Transverse colon (tissue), 4 donors: ENCODE measurements at regions not wholly inside any gene's neighbourhood (a gene's known extent, or its start where the extent isn't known, plus 50 kb on each side); places are given as distances from the start of the nearest gene placed in this dataset.

Experiments
- DNase-seq: peaks from one replicate; pipeline ENCODE4 v3.0.0-alpha.2; 2019
- H3K27ac ChIP-seq, 4 donors: fragments of 200-600 bp; sonication (generic); 2 replicates each; pipeline ENCODE4 v1.5.1; 2016 to 2018; ENCODE audit warnings: inconsistent platforms in 4 of 4
- H3K27me3 ChIP-seq: fragments of 200-600 bp; sonication (generic); 2 replicates; pipeline ENCODE4 v1.5.1; 2017; ENCODE audit warnings: inconsistent platforms
- H3K36me3 ChIP-seq, 4 donors: fragments of 200-600 bp; sonication (generic); 2 replicates each; pipeline ENCODE4 v1.5.1; 2017 to 2019; ENCODE audit warnings: inconsistent platforms in 4 of 4
- H3K4me1 ChIP-seq, 4 donors: fragments of 200-600 bp; sonication (generic); 2 replicates each; pipeline ENCODE4 v1.5.1; 2017 to 2020; ENCODE audit warnings: inconsistent platforms in 4 of 4
- H3K4me3 ChIP-seq, 4 donors: fragments of 200-600 bp; sonication (generic); 1 replicate in 1 of 4; 2 replicates in 3 of 4; pipeline versions ENCODE4 v1.5.1 to v1.6.1; 2017 to 2019; ENCODE audit warnings: inconsistent platforms in 4 of 4
- H3K9me3 ChIP-seq, 2 donors: fragments of 200-600 bp; sonication (generic); 2 replicates each; pipeline ENCODE4 v1.5.1; 2017 to 2019; ENCODE audit warnings: inconsistent platforms in 2 of 2
- EP300 ChIP-seq: sonication (generic); formaldehyde crosslinking; IDR thresholded peaks from one replicate; pipeline ENCODE4 v1.6.1; 2017; ENCODE audit warnings: antibody characterized with exemption, low read depth
- POLR2A ChIP-seq: fragments of 450-650 bp; IDR thresholded peaks from one replicate; pipeline ENCODE4 v1.6.1; 2016; ENCODE audit warnings: antibody characterized with exemption, mild to moderate bottlenecking, moderate library complexity
- POLR2AphosphoS5 ChIP-seq, 3 donors: sonication (generic); formaldehyde crosslinking; IDR thresholded peaks; one replicate each; pipeline ENCODE4 v1.6.1; 2016; ENCODE audit warnings: antibody characterized with exemption in 3 of 3
- WGBS, 2 donors: methylation state at CpG; one replicate each; pipeline ENCODE4 v1.1.5; 2018; ENCODE audit warnings: low coverage in 1 of 2; 5-methylcytosine and 5-hydroxymethylcytosine counted together
- in situ Hi-C, 4 donors: fragments of 200-750 bp; cut with MboI; loops; one replicate each; pipeline versions ENCODE4 v1.15.0 to v1.15.1; 2017; ENCODE audit warnings: low sequenced_read_pairs in 3 of 4, low pct_ligation_motif_present in 1 of 4, low pct_unique_long_range_greater_than_20kb in 1 of 4
- intact Hi-C: fragments of 100-400 bp; cut with DNase I; formaldehyde crosslinking; loops from one replicate; pipeline ENCODE4 v1.15.1; 2023; ENCODE audit warnings: low total_unique reads
- TF ChIP-seq, protein P1 (sequence below), 5 experiments: fragments of 200-600 bp in 3 of 5; fragments of 450-650 bp in 2 of 5; sonication (generic) in 3 of 5; IDR thresholded peaks; 1 replicate in 2 of 5; 2 replicates in 3 of 5; pipeline ENCODE4 v1.5.1; 2016 to 2017; ENCODE audit warnings: antibody characterized with exemption in 5 of 5, inconsistent platforms in 3 of 5, mild to moderate bottlenecking in 2 of 5, moderate library complexity in 1 of 5

- in situ Hi-C loops: no loop called here
- TF ChIP-seq, protein P1, sequence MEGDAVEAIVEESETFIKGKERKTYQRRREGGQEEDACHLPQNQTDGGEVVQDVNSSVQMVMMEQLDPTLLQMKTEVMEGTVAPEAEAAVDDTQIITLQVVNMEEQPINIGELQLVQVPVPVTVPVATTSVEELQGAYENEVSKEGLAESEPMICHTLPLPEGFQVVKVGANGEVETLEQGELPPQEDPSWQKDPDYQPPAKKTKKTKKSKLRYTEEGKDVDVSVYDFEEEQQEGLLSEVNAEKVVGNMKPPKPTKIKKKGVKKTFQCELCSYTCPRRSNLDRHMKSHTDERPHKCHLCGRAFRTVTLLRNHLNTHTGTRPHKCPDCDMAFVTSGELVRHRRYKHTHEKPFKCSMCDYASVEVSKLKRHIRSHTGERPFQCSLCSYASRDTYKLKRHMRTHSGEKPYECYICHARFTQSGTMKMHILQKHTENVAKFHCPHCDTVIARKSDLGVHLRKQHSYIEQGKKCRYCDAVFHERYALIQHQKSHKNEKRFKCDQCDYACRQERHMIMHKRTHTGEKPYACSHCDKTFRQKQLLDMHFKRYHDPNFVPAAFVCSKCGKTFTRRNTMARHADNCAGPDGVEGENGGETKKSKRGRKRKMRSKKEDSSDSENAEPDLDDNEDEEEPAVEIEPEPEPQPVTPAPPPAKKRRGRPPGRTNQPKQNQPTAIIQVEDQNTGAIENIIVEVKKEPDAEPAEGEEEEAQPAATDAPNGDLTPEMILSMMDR (IDR thresholded peaks at IDR 0.05): no peak
- TF ChIP-seq POLR2A (no peak), POLR2AphosphoS5 (IDR thresholded peaks at IDR 0.05) (no peak), EP300 (no peak)
- intact Hi-C loops: no loop called here
- Histone ChIP-seq H3K27ac (no peak overlapping the region), H3K9me3 (no peaks in the 10 kb centered on the region), H3K4me3 (no peak overlapping the region), H3K4me1 (no peaks in the 10 kb centered on the region), H3K27me3 (no peaks in the 10 kb centered on the region), H3K36me3 (peaks cover 0 to 2% (median 0%) of the 10 kb centered on the region in 4 donors)
- no peak for DNase-seq
These were observed 584.8 kb downstream of the MBD2 start for GRCh38 chr18:53639687-53640086.

DNA sequence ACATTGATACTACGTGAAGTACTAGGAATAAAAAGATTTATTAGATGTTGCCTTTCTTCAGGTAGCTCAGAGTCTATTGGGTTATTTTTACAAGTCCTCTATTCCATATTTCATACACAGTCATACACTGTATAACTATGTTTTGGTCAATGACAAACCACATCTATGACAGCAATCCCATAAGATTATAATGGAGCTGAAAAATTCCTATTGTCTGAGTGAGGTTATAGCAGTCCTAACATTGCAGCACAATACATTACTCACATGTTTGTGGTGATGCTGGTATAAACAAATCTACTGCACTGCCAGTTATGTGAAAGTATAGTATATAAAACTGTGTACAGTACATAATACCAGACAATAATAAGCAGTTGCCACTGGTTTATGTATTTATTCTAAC is 595.1 kb downstream of the MBD2 start:
- WGBS, 2 donors: 64 to 74% methylated on average over 1 of the region's 1 CpG
- intact Hi-C loops (no loop called here), in situ Hi-C loops (no loop called here)
- Histone ChIP-seq H3K9me3 (peaks cover 0 to 3% of the 10 kb centered on the region in 2 donors), H3K4me1 (no peaks in the 10 kb centered on the region), H3K27ac (no peak overlapping the region), H3K27me3 (no peaks in the 10 kb centered on the region), H3K4me3 (no peak overlapping the region), H3K36me3 (no peaks in the 10 kb centered on the region)
- no peak for TF ChIP-seq EP300
- TF ChIP-seq, protein P1 (IDR thresholded peaks at IDR 0.05): no peak
- TF ChIP-seq POLR2A: no peak
- TF ChIP-seq POLR2AphosphoS5 (IDR thresholded peaks at IDR 0.05): no peak
- DNase-seq: no peak

GRCh38 chr18:53625997-53626599 is 598.4 kb downstream of the MBD2 start:
- 87% methylated on average over 25 of the region's 25 CpGs; no CpG with 5 or more reads in 1 of the 2 donors for WGBS, 2 donors
- no peak for DNase-seq
- Histone ChIP-seq H3K4me1 (no peaks in the 10 kb centered on the region), H3K27me3 (no peaks in the 10 kb centered on the region), H3K4me3 (no peak overlapping the region), H3K9me3 (no peaks in the 10 kb centered on the region), H3K27ac (no peak overlapping the region), H3K36me3 (no peaks in the 10 kb centered on the region)
- TF ChIP-seq POLR2AphosphoS5 (IDR thresholded peaks at IDR 0.05) (no peak), EP300 (no peak), POLR2A (no peak)
- TF ChIP-seq, protein P1 (IDR thresholded peaks at IDR 0.05): no peak
- intact Hi-C loops (no loop called here), in situ Hi-C loops (no loop called here)

- no peaks in the 10 kb centered on the region for H3K4me1 ChIP-seq
- DNase-seq: no peak
- intact Hi-C loops: no loop called here
- WGBS, 2 donors: 50 to 73% methylated on average over 1 of the region's 1 CpG
- H3K9me3 ChIP-seq: no peaks in the 10 kb centered on the region
- no peaks in the 10 kb centered on the region for H3K27me3 ChIP-seq
- no peak overlapping the region for H3K4me3 ChIP-seq
- no peaks in the 10 kb centered on the region for H3K36me3 ChIP-seq
- no peak overlapping the region for H3K27ac ChIP-seq
- in situ Hi-C loops: no loop called here
- no peak for TF ChIP-seq POLR2AphosphoS5 (IDR thresholded peaks at IDR 0.05)
- no peak for TF ChIP-seq POLR2A
- TF ChIP-seq EP300: no peak
- TF ChIP-seq, protein P1 (IDR thresholded peaks at IDR 0.05): no peak
These were observed 613.5 kb downstream of the MBD2 start for GRCh38 chr18:53610957-53611356.
